ENCODE measurements at regions not wholly inside any gene's neighbourhood (a gene's known extent, or its start where the extent isn't known, plus 50 kb on each side); places are given as distances from the start of the nearest gene placed in this dataset.

DNA sequence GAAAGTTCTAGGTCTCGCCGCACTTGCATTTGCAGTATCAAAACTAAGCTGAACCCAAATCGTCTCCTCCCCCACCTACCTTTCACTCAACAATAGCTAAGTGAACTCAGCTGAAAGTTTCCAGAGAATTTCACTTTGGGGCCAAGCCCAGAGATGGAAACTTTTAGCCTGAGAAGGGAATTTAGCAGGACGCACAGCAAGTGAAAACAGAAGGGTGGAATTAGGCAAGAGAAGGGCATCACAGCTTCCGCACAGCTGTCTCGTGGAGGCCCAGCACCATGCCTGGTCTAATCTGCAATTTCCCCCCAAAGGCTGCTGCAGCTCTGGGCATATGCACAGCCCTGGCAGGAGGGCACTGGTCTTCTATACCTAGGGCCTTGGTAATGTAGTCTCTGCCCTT is 262.0 kb downstream of the TNS1 start:
- TF ChIP-seq, protein P1, sequence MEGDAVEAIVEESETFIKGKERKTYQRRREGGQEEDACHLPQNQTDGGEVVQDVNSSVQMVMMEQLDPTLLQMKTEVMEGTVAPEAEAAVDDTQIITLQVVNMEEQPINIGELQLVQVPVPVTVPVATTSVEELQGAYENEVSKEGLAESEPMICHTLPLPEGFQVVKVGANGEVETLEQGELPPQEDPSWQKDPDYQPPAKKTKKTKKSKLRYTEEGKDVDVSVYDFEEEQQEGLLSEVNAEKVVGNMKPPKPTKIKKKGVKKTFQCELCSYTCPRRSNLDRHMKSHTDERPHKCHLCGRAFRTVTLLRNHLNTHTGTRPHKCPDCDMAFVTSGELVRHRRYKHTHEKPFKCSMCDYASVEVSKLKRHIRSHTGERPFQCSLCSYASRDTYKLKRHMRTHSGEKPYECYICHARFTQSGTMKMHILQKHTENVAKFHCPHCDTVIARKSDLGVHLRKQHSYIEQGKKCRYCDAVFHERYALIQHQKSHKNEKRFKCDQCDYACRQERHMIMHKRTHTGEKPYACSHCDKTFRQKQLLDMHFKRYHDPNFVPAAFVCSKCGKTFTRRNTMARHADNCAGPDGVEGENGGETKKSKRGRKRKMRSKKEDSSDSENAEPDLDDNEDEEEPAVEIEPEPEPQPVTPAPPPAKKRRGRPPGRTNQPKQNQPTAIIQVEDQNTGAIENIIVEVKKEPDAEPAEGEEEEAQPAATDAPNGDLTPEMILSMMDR (IDR thresholded peaks at IDR 0.05), result no peak
- TF ChIP-seq POLR2A (IDR thresholded peaks at IDR 0.05), result no peak

All from testis (tissue), 2 donors.